Naive thymus-derived CD4-positive, alpha-beta T cell (primary cell): ENCODE measurements at regions not wholly inside any gene's neighbourhood (a gene's known extent, or its start where the extent isn't known, plus 50 kb on each side); places are given as distances from the start of the nearest gene placed in this dataset.
A peak's percentile ranks its signal among the peaks of the same experiment; 100 is the strongest.

Experiments used
- ATAC-seq: fragments of 150-1000 bp; cut with Tn5 transposase; 2 replicates; pipeline ENCODE4 v1.10.0; 2021; ENCODE audit warnings: mild to moderate bottlenecking, moderate library complexity
- CTCF ChIA-PET: fragments of 350-600 bp; sonication (Branson Sonifier 250); formaldehyde crosslinking; loops from one replicate; lab custom pipeline; 2021; ENCODE audit warnings: antibody characterized with exemption; lab: Charles Lee
- POLR2A ChIA-PET: fragments of 350-600 bp; sonication (Branson Sonifier 250); formaldehyde crosslinking; loops from one replicate; lab custom pipeline; 2021; ENCODE audit warnings: antibody characterized with exemption, inconsistent platforms; lab: Charles Lee
- DNase-seq, 9 donors: peaks; one replicate each; pipeline versions ENCODE4 v3.0.0 to v3.0.0-alpha.2; 2020 to 2022; ENCODE audit warnings: mixed read lengths in 1 of 9
- H3K27ac ChIP-seq: one replicate; pipeline ENCODE4 v1.7.0; 2013; ENCODE audit warnings: mild to moderate bottlenecking, low read depth, low read length, moderate library complexity
- H3K27me3 ChIP-seq, 2 donors: one replicate each; pipeline ENCODE4 v1.7.0; 2013; ENCODE audit warnings: low read length in 2 of 2, mild to moderate bottlenecking in 2 of 2, moderate library complexity in 2 of 2; ENCODE audit not compliant: control insufficient read depth in 2 of 2, insufficient read depth in 2 of 2
- H3K36me3 ChIP-seq, 3 experiments: 1 replicate in 2 of 3; 2 replicates in 1 of 3; pipeline ENCODE4 v1.7.0; 2013; ENCODE audit warnings: low read length in 3 of 3, mild to moderate bottlenecking in 3 of 3, moderate library complexity in 1 of 3; ENCODE audit not compliant: insufficient read depth in 3 of 3, control insufficient read depth in 2 of 3
- H3K4me1 ChIP-seq, 2 donors: one replicate each; pipeline ENCODE4 v1.7.0; 2013; ENCODE audit warnings: low read length in 2 of 2, mild to moderate bottlenecking in 2 of 2, moderate library complexity in 1 of 2; ENCODE audit not compliant: control insufficient read depth in 2 of 2, insufficient read depth in 2 of 2
- H3K4me3 ChIP-seq: 2 replicates; pipeline ENCODE4 v1.7.0; 2013; ENCODE audit warnings: mild to moderate bottlenecking, low read length
- H3K9me3 ChIP-seq, 3 experiments: 1 replicate in 2 of 3; 2 replicates in 1 of 3; pipeline ENCODE4 v1.7.0; 2013; ENCODE audit warnings: low read length in 3 of 3; ENCODE audit not compliant: control insufficient read depth in 2 of 3
- H3K27ac Mint-ChIP-seq, 9 donors: one replicate each; pipeline ENCODE4 v1.8.0; 2020 to 2022; ENCODE audit warnings: mixed read lengths in 9 of 9, mild to moderate bottlenecking in 8 of 9, moderate library complexity in 5 of 9, inconsistent platforms in 2 of 9
- H3K27me3 Mint-ChIP-seq, 5 donors: one replicate each; pipeline ENCODE4 v1.8.0; 2021 to 2022; ENCODE audit warnings: mixed read lengths in 5 of 5, mild to moderate bottlenecking in 1 of 5
- H3K36me3 Mint-ChIP-seq, 5 donors: one replicate each; pipeline ENCODE4 v1.8.0; 2020 to 2022; ENCODE audit warnings: mixed read lengths in 5 of 5, mild to moderate bottlenecking in 3 of 5, inconsistent platforms in 1 of 5
- H3K4me1 Mint-ChIP-seq, 7 donors: one replicate each; pipeline ENCODE4 v1.8.0; 2020 to 2022; ENCODE audit warnings: mixed read lengths in 7 of 7, mild to moderate bottlenecking in 3 of 7, inconsistent platforms in 1 of 7
- H3K4me3 Mint-ChIP-seq, 10 donors: one replicate each; pipeline ENCODE4 v1.8.0; 2020 to 2022; ENCODE audit warnings: mild to moderate bottlenecking in 10 of 10, mixed read lengths in 10 of 10, moderate library complexity in 6 of 10, inconsistent platforms in 2 of 10
- H3K9me3 Mint-ChIP-seq, 11 donors: one replicate each; pipeline ENCODE4 v1.8.0; 2020 to 2022; ENCODE audit warnings: mixed read lengths in 11 of 11, mild to moderate bottlenecking in 4 of 11, inconsistent platforms in 1 of 11, moderate library complexity in 1 of 11
- intact Hi-C, 2 donors: fragments of 100-400 bp; cut with micrococcal nuclease; formaldehyde crosslinking; loops; one replicate each; pipeline ENCODE4 v1.15.1; 2023

DNA sequence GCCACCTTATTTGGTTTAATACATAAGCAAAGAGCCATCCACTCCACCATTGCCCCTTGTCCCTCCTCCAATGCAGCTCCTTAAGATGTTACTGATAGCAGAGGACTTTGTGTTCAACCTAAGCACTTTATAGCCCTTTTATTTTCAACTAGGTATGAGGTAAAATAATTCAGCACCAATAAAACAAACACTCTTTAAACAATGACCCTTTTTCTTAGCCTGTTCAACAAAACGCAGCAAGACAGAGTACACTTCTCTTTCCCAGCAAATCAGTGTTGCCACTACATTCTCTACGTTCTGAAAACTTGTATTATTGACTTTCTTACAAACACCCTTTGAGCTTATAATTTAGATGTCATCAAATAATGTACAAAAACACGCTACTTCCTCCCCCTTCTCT lies 104.0 kb upstream of the IGLL5 start:
- CTCF ChIA-PET, result interaction anchor here (0.6 kb wide), 1 partner anchor 38 kb away, joined by 3 read pairs; no protein-coding TSS in a partner anchor

DNA sequence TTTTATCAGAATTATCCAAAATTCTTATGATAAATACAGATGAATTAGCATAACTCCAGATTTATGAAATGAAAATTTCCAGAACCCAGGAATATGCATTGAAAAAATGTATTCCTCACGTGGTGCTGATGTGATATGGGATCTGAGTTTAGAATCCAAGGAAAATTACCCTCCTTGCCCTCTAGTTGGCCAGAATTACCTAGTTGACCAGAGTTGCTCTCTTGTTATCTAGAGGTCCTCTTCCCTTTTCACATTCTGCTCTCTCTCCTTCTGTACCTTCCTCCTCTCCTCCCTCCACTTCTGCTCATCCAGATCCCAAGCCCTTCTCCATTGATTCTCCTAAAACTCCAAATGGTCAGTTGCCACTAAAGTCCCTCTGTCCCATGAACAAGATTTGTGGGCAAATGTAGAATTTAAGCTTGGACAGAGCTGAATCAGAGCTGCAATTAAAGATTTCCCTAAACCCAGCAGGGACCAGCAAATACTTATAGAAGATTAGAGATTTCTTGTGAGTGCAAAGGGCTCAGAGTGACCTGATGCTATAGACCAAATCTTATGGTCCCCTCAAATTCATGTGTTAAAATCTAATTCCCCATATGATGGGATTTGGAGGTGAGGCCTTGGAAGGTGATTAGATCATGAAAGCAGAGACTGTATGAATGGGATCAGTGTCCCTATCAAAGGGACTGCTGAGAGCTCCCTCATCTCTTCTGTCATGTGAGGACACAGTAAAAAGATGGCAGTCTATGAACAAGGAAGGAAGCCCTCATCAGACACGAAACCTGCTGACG lies 103.2 kb upstream of the IGLL5 start:
- H3K4me3 ChIP-seq, result no peak overlapping the region
- POLR2A ChIA-PET, result no interaction called here

More for the DNA sequence above, 104.0 kb upstream of the IGLL5 start:
- Mint-ChIP-seq H3K4me1 (peaks cover 0 to 7% (median 0%) of the 10 kb centered on the region in 7 donors), H3K9me3 (no peaks in the 10 kb centered on the region), H3K27me3 (peaks cover 0 to 13% (median 4%) of the 10 kb centered on the region in 5 donors), H3K27ac (no peak overlapping the region), H3K36me3 (no peaks in the 10 kb centered on the region), H3K4me3 (no peak overlapping the region)
- Histone ChIP-seq H3K4me1 (peaks cover 0 to 15% of the 10 kb centered on the region in 2 donors), H3K36me3 (no peaks in the 10 kb centered on the region), H3K9me3 (no peaks in the 10 kb centered on the region), H3K27me3 (no peaks in the 10 kb centered on the region), H3K4me3 (no peak overlapping the region), H3K27ac (no peak overlapping the region)
- ATAC-seq, result no peak
- intact Hi-C loops, result no loop called here
- no peak for DNase-seq
- POLR2A ChIA-PET, result no interaction called here

DNA sequence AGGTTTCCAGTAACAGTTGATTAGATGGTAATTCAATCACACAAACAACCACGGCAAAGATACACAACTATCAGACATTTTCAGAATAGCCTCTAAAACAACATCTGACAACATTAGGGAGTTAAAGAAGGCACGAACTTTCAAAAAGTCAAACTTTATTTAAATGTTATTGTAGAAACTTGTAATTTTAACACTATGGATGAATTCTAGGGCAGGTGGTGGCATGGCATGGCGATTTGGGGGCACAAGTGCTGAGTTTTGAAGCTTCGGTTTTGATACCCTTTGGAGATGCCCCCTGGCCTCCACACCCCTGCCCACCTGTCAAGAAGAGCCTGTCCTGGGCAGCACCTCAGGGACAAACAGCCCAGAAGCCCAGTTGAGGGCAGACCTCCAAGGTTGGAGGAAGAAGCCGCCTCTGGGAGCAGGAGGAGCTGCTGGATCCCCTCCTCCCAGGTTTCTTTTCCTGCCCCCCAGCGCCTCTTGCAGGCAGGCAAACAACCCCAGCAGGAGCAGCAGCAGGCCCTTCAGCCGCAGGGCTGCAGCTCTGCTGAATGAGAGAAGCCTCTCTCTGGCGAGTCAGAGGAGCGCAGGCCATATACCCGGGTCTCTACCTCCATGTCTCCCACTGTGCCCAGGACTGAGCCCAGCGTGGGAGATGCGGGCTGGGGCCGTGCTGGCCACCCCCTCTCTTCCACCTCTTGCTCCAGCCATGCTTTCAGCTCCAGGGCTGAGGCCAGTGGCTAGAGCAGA lies 102.1 kb upstream of the IGLL5 start:
- Histone ChIP-seq H3K4me3 (no peak overlapping the region), H3K9me3 (no peaks in the 10 kb centered on the region), H3K27ac (no peak overlapping the region), H3K27me3 (no peaks in the 10 kb centered on the region), H3K36me3 (no peaks in the 10 kb centered on the region), H3K4me1 (peaks cover 7 to 33% of the 10 kb centered on the region in 2 donors)
- H3K36me3 Mint-ChIP-seq, result no peaks in the 10 kb centered on the region
- peaks cover 0 to 13% (median 0%) of the 10 kb centered on the region in 5 donors for H3K27me3 Mint-ChIP-seq
- no peak overlapping the region for H3K4me3 Mint-ChIP-seq
- peaks cover under 1 to 21% (median 10%) of the 10 kb centered on the region in 7 donors for H3K4me1 Mint-ChIP-seq
- DNase-seq, result no peak
- ATAC-seq, result no peak
- no peaks in the 10 kb centered on the region for H3K9me3 Mint-ChIP-seq
- POLR2A ChIA-PET, result no interaction called here
- intact Hi-C loops, result loop anchor here in 1 of 2 donors (5.0 kb wide), 1 partner anchor 172 kb away; no protein-coding TSS in a partner anchor
- no peak overlapping the region for H3K27ac Mint-ChIP-seq
- CTCF ChIA-PET, result interaction anchor here (0.6 to 7.7 kb wide), 6 partner anchors 22 to 172 kb away, joined by 3 to 155 read pairs (median 18); no protein-coding TSS in a partner anchor

More for the DNA sequence above, 103.2 kb upstream of the IGLL5 start:
- DNase-seq (no peak), ATAC-seq (no peak)
- Histone ChIP-seq H3K27ac (no peak overlapping the region), H3K9me3 (no peaks in the 10 kb centered on the region), H3K4me1 (peaks cover 0 to 23% of the 10 kb centered on the region in 2 donors), H3K36me3 (no peaks in the 10 kb centered on the region), H3K27me3 (no peaks in the 10 kb centered on the region)
- Mint-ChIP-seq H3K36me3 (no peaks in the 10 kb centered on the region), H3K4me1 (peaks cover 0 to 11% (median 0%) of the 10 kb centered on the region in 7 donors), H3K27me3 (peaks cover 0 to 13% (median 4%) of the 10 kb centered on the region in 5 donors), H3K9me3 (no peaks in the 10 kb centered on the region), H3K4me3 (no peak overlapping the region), H3K27ac (peak overlapping the region in 1 of 9 donors; percentile 59)
- CTCF ChIA-PET, result interaction anchor here (0.6 to 1.3 kb wide), 2 partner anchors 39 to 173 kb away, joined by 3 to 4 read pairs; no protein-coding TSS in a partner anchor
- intact Hi-C loops, result loop anchor here in 1 of 2 donors (5.0 kb wide), 1 partner anchor 173 kb away; no protein-coding TSS in a partner anchor

GRCh38 chr22:22786301-22787115 lies 101.1 kb upstream of the IGLL5 start:
- Histone ChIP-seq H3K4me1 (peaks cover 10 to 42% of the 10 kb centered on the region in 2 donors), H3K4me3 (peak overlapping the region; percentile 14), H3K27ac (no peak overlapping the region), H3K27me3 (no peaks in the 10 kb centered on the region), H3K9me3 (no peaks in the 10 kb centered on the region), H3K36me3 (no peaks in the 10 kb centered on the region)
- ATAC-seq (no peak), DNase-seq (no peak)
- peaks cover 0 to 13% (median 0%) of the 10 kb centered on the region in 5 donors for H3K27me3 Mint-ChIP-seq
- peak overlapping the region in 1 of 9 donors; percentile 46 for H3K27ac Mint-ChIP-seq
- ChIA-PET CTCF (interaction anchor here (0.8 to 7.7 kb wide), 9 partner anchors 17 to 169 kb away, joined by 3 to 155 read pairs (median 7); no protein-coding TSS in a partner anchor), POLR2A (no interaction called here)
- H3K4me1 Mint-ChIP-seq, result peaks cover 11 to 31% (median 20%) of the 10 kb centered on the region in 7 donors
- H3K36me3 Mint-ChIP-seq, result no peaks in the 10 kb centered on the region
- no peaks in the 10 kb centered on the region for H3K9me3 Mint-ChIP-seq
- intact Hi-C loops, result loop anchor here in 1 of 2 donors (5.0 kb wide), 1 partner anchor 171 kb away; no protein-coding TSS in a partner anchor
- H3K4me3 Mint-ChIP-seq, result no peak overlapping the region

GRCh38 chr22:22787151-22787550 lies 100.5 kb upstream of the IGLL5 start:
- ChIA-PET POLR2A (no interaction called here), CTCF (interaction anchor here (0.7 to 7.7 kb wide), 11 partner anchors 12 to 169 kb away, joined by 3 to 155 read pairs (median 7); no protein-coding TSS in a partner anchor)
- H3K9me3 ChIP-seq, result no peaks in the 10 kb centered on the region
- Mint-ChIP-seq H3K4me3 (no peak overlapping the region), H3K9me3 (no peaks in the 10 kb centered on the region), H3K4me1 (peaks cover 12 to 38% (median 25%) of the 10 kb centered on the region in 7 donors), H3K36me3 (no peaks in the 10 kb centered on the region), H3K27ac (peak overlapping the region in 1 of 9 donors; percentile 46), H3K27me3 (peaks cover 0 to 13% (median 0%) of the 10 kb centered on the region in 5 donors)
- peak overlapping the region; percentile 14 for H3K4me3 ChIP-seq
- H3K4me1 ChIP-seq, result peaks cover 10 to 48% of the 10 kb centered on the region in 2 donors
- no peaks in the 10 kb centered on the region for H3K36me3 ChIP-seq
- intact Hi-C loops, result loop anchor here in 1 of 2 donors (5.0 kb wide), 1 partner anchor 170 kb away; no protein-coding TSS in a partner anchor
- ATAC-seq (no peak), DNase-seq (no peak)
- no peak overlapping the region for H3K27ac ChIP-seq
- H3K27me3 ChIP-seq, result no peaks in the 10 kb centered on the region
